Calu3 (cell line): ENCODE measurements at regions not wholly inside any gene's neighbourhood (a gene's known extent, or its start where the extent isn't known, plus 50 kb on each side); places are given as distances from the start of the nearest gene placed in this dataset.

ENCODE experiments used
- BruUV-seq: library from RNA; stranded (reverse); fragments of 400-500 nt; replicated peaks from 2 replicates; lab custom pipeline; 2021; lab: Mats Ljungman, UMichigan
- CTCF ChIA-PET: fragments of 300-600 bp; sonication (Branson Sonifier 250); formaldehyde crosslinking; loops from one replicate; lab custom pipeline; 2022; ENCODE audit warnings: antibody characterized with exemption; lab: Charles Lee
- DNase-seq: peaks from one replicate; pipeline ENCODE4 v3.0.0; 2022
- H3K27ac Mint-ChIP-seq: one replicate; pipeline ENCODE4 v1.8.0; 2022; ENCODE audit warnings: mixed read lengths; ENCODE audit not compliant: unreplicated experiment
- H3K27me3 Mint-ChIP-seq: one replicate; pipeline ENCODE4 v1.8.0; 2022; ENCODE audit warnings: mixed read lengths; ENCODE audit not compliant: unreplicated experiment
- H3K36me3 Mint-ChIP-seq: one replicate; pipeline ENCODE4 v1.8.0; 2022; ENCODE audit warnings: mild to moderate bottlenecking, moderate library complexity, mixed read lengths; ENCODE audit not compliant: insufficient read depth, unreplicated experiment
- H3K4me1 Mint-ChIP-seq: one replicate; pipeline ENCODE4 v1.8.0; 2022; ENCODE audit warnings: mild to moderate bottlenecking, low read depth, mixed read lengths; ENCODE audit not compliant: unreplicated experiment
- H3K4me3 Mint-ChIP-seq: one replicate; pipeline ENCODE4 v1.8.0; 2022; ENCODE audit warnings: mild to moderate bottlenecking, low read depth, moderate library complexity, mixed read lengths; ENCODE audit not compliant: unreplicated experiment
- H3K9me3 Mint-ChIP-seq: one replicate; pipeline ENCODE4 v1.8.0; 2022; ENCODE audit warnings: low read depth, mixed read lengths; ENCODE audit not compliant: unreplicated experiment
- CTCF ChIP-seq: fragments of 200-600 bp; IDR thresholded peaks from one replicate; pipeline ENCODE4 v1.8.0; 2022; ENCODE audit warnings: antibody characterized with exemption; ENCODE audit not compliant: unreplicated experiment
- intact Hi-C: fragments of 100-400 bp; cut with micrococcal nuclease; formaldehyde crosslinking; loops from one replicate; pipeline ENCODE4 v1.10.0; 2022; ENCODE audit not compliant: unreplicated experiment

- BruUV-seq, result no TSS peak
- Mint-ChIP-seq H3K36me3 (no peaks in the 10 kb centered on the region), H3K27me3 (no peaks in the 10 kb centered on the region), H3K27ac (no peak overlapping the region), H3K9me3 (no peaks in the 10 kb centered on the region), H3K4me1 (no peaks in the 10 kb centered on the region), H3K4me3 (no peak overlapping the region)
- intact Hi-C loops, result no loop called here
- CTCF ChIA-PET, result no interaction called here
- TF ChIP-seq CTCF, result no peak
- DNase-seq, result no peak
These were observed 200.5 kb downstream of the KLF5 start for GRCh38 chr13:73259061-73260017.

DNA sequence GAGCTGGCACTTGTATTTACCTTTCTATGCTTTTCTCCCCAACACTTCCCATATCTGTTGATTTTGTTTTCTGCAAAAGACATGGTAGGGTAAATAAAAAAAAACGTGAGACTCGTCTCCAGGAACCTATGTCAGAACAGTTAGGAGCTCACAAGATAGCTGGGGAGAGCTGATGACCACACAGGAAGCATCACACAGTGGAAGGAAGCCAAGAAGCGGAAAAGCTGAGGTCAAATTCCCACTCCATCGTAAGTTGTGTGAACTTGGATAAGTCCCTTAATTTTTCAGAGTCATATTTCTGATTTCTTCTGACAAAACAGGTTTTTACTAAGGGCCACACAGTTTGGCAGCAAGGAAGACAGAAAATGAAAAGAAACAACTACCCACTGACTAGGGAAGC is 199.6 kb downstream of the KLF5 start:
- H3K4me3 Mint-ChIP-seq, result no peak overlapping the region
- intact Hi-C loops, result no loop called here
- no peaks in the 10 kb centered on the region for H3K36me3 Mint-ChIP-seq
- H3K9me3 Mint-ChIP-seq, result no peaks in the 10 kb centered on the region
- H3K4me1 Mint-ChIP-seq, result no peaks in the 10 kb centered on the region
- BruUV-seq, result no TSS peak
- H3K27ac Mint-ChIP-seq, result no peak overlapping the region
- CTCF ChIA-PET, result no interaction called here
- no peak for TF ChIP-seq CTCF
- no peak for DNase-seq
- no peaks in the 10 kb centered on the region for H3K27me3 Mint-ChIP-seq

DNA sequence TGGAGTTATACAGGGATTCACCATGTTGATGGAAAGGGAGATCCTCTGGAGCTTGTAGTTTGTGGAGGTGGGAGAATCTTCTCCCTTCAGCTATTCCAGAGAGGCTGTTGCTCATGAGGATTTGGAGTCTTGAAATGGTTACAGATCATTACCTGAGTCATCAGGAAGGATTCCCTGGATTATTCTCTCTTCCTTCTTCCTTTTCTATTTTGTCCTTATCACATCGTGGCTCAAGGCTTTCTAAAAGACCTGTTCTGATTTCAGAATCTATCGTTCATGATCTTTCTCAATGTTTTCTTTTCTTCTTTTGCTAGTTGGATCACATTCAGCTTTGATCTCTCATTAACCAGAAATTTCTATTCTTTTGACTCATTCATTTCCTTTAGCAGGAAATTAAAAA is 196.0 kb downstream of the KLF5 start:
- Mint-ChIP-seq H3K9me3 (no peaks in the 10 kb centered on the region), H3K4me1 (no peaks in the 10 kb centered on the region), H3K27me3 (no peaks in the 10 kb centered on the region), H3K27ac (peak overlapping the region; percentile 82), H3K4me3 (no peak overlapping the region), H3K36me3 (no peaks in the 10 kb centered on the region)
- intact Hi-C loops, result no loop called here
- BruUV-seq, result no TSS peak
- TF ChIP-seq CTCF, result no peak
- DNase-seq, result no peak
- CTCF ChIA-PET, result no interaction called here

- BruUV-seq, result no TSS peak
- CTCF ChIA-PET, result no interaction called here
- H3K9me3 Mint-ChIP-seq, result peaks cover 3% of the 10 kb centered on the region
- peaks cover 6% of the 10 kb centered on the region for H3K36me3 Mint-ChIP-seq
- no peaks in the 10 kb centered on the region for H3K27me3 Mint-ChIP-seq
- TF ChIP-seq CTCF, result no peak
- H3K4me3 Mint-ChIP-seq, result no peak overlapping the region
- H3K4me1 Mint-ChIP-seq, result peaks cover 11% of the 10 kb centered on the region
- intact Hi-C loops, result no loop called here
- H3K27ac Mint-ChIP-seq, result no peak overlapping the region
- no peak for DNase-seq
These were observed 192.9 kb downstream of the KLF5 start for GRCh38 chr13:73251626-73252265.
